ENCODE measurements at regions not wholly inside any gene's neighbourhood (a gene's known extent, or its start where the extent isn't known, plus 50 kb on each side); places are given as distances from the start of the nearest gene placed in this dataset.
A peak's percentile ranks its signal among the peaks of the same experiment; 100 is the strongest.

GRCh38 chr9:99459919-99460318 lies 237.8 kb downstream of the SEC61B start:
- intact Hi-C loops (cut with DNase I), result no loop called here
- DNase-seq (no peak), ATAC-seq (no peak)

- ATAC-seq (no peak), DNase-seq (no peak)
- intact Hi-C loops (cut with DNase I), result no loop called here
Measured at GRCh38 chr9:99463131-99463530, 241.0 kb downstream of the SEC61B start.

GRCh38 chr9:99464568-99464967 lies 242.5 kb downstream of the SEC61B start:
- peak; percentile 70 to 80 for ATAC-seq
- no peak for DNase-seq
- intact Hi-C loops (cut with DNase I), result no loop called here

GRCh38 chr9:99465231-99465907 lies 243.3 kb downstream of the SEC61B start:
- intact Hi-C loops (cut with DNase I), result no loop called here
- DNase-seq (no peak), ATAC-seq (peak; percentile 50 to 72)

- ATAC-seq (no peak), DNase-seq (no peak)
- intact Hi-C loops (cut with DNase I), result no loop called here
Measured at GRCh38 chr9:99466104-99466503, 244.0 kb downstream of the SEC61B start.

- no peak for DNase-seq
- intact Hi-C loops (cut with DNase I), result no loop called here
- ATAC-seq, result peak in 1 of 2 donors; percentile 21
Measured at GRCh38 chr9:99466781-99467180, 244.7 kb downstream of the SEC61B start.

- ATAC-seq (no peak), DNase-seq (no peak)
- intact Hi-C loops (cut with DNase I), result loop anchor here in 1 of 2 donors (10.0 kb wide), 1 partner anchor 84 kb away; no protein-coding TSS in a partner anchor
Measured at GRCh38 chr9:99471033-99471432, 249.0 kb downstream of the SEC61B start.

GRCh38 chr9:99472240-99472915 lies 250.3 kb downstream of the SEC61B start:
- DNase-seq (no peak), ATAC-seq (no peak)
- intact Hi-C loops (cut with DNase I), result loop anchor here in 1 of 2 donors (10.0 kb wide), 1 partner anchor 82 kb away; no protein-coding TSS in a partner anchor

- ATAC-seq (no peak), DNase-seq (no peak)
- intact Hi-C loops (cut with DNase I), result loop anchor here in 1 of 2 donors (10.0 kb wide), 1 partner anchor 82 kb away; no protein-coding TSS in a partner anchor
Measured at GRCh38 chr9:99472916-99473245, 250.8 kb downstream of the SEC61B start.

- intact Hi-C loops (cut with DNase I), result loop anchor here in 1 of 2 donors (10.0 kb wide), 1 partner anchor 81 kb away; no protein-coding TSS in a partner anchor
- DNase-seq (no peak), ATAC-seq (peak; percentile 50 to 54)
Measured at GRCh38 chr9:99474186-99474585, 252.1 kb downstream of the SEC61B start.

GRCh38 chr9:99475401-99476065 lies 253.5 kb downstream of the SEC61B start:
- ATAC-seq, result no peak
- intact Hi-C loops (cut with DNase I), result loop anchor here in 1 of 2 donors (10.0 kb wide), 1 partner anchor 79 kb away; no protein-coding TSS in a partner anchor
- DNase-seq, result no peak

GRCh38 chr9:99478469-99479027 lies 256.5 kb downstream of the SEC61B start:
- ATAC-seq (peak; percentile 79 to 95), DNase-seq (peak; percentile 34)
- intact Hi-C loops (cut with DNase I), result loop anchor here in 1 of 2 donors (10.0 kb wide), 1 partner anchor 76 kb away; no protein-coding TSS in a partner anchor

GRCh38 chr9:99479929-99480328 lies 257.8 kb downstream of the SEC61B start:
- intact Hi-C loops (cut with DNase I), result loop anchor here in 1 of 2 donors (10.0 kb wide), 1 partner anchor 75 kb away; no protein-coding TSS in a partner anchor
- ATAC-seq (no peak), DNase-seq (no peak)

- intact Hi-C loops (cut with DNase I), result no loop called here
- ATAC-seq, result no peak
- no peak for DNase-seq
Measured at GRCh38 chr9:99485459-99485858, 263.4 kb downstream of the SEC61B start.

GRCh38 chr9:99486684-99487083 lies 264.6 kb downstream of the SEC61B start:
- intact Hi-C loops (cut with DNase I), result no loop called here
- DNase-seq, result no peak
- ATAC-seq, result no peak

GRCh38 chr9:99488131-99489059 lies 266.3 kb downstream of the SEC61B start:
- intact Hi-C loops (cut with DNase I), result no loop called here
- ATAC-seq (no peak), DNase-seq (no peak)

- intact Hi-C loops (cut with DNase I), result no loop called here
- no peak for DNase-seq
Measured at GRCh38 chr9:99489060-99489413, 267.0 kb downstream of the SEC61B start.

GRCh38 chr9:99490729-99491128 lies 268.6 kb downstream of the SEC61B start:
- intact Hi-C loops (cut with DNase I), result no loop called here
- ATAC-seq, result no peak
- DNase-seq, result no peak

More at GRCh38 chr9:99489060-99489413, 267.0 kb downstream of the SEC61B start:
- ATAC-seq, result no peak
